ENCODE measurements at regions not wholly inside any gene's neighbourhood (a gene's known extent, or its start where the extent isn't known, plus 50 kb on each side); places are given as distances from the start of the nearest gene placed in this dataset.

DNA sequence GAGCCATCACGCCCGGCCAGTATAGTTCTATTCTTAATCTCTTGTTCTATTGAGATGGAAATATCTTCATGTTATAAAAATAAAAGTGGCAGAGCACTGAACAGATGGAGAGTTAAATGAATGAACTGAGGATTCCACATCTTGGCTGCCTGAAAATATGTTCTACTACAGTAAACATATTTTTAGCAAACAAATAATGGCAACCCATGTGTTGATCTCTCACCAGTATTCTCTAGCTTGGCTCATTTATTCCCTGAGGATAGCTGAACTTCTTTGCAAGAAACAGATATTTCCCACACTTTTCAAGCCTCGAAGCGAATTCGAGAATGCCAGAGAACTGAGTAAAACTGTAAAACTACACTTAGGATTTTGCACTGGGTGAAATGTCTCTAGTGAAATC lies 58.9 kb downstream of the DIRAS3 start:
- no peak for DNase-seq

DNA sequence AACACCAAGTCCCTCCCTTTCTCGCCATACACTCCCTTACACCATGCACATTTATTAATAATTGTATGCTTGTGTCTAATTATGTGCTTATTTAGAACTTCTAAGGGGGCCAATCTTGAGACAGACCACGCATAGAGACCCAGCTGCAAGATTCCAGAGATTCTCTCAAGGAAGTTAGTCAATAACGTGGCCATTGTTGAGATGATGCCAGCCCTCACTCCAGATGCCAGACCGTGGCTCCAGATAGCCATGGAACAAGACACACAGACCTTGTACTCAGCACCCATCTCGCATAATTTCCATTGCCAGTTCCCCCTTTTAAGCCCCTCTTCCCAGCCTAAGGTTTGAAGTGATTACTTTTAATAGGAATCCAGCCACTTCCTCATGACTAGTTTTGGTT lies 62.4 kb downstream of the DIRAS3 start:
- DNase-seq, result no peak

DNA sequence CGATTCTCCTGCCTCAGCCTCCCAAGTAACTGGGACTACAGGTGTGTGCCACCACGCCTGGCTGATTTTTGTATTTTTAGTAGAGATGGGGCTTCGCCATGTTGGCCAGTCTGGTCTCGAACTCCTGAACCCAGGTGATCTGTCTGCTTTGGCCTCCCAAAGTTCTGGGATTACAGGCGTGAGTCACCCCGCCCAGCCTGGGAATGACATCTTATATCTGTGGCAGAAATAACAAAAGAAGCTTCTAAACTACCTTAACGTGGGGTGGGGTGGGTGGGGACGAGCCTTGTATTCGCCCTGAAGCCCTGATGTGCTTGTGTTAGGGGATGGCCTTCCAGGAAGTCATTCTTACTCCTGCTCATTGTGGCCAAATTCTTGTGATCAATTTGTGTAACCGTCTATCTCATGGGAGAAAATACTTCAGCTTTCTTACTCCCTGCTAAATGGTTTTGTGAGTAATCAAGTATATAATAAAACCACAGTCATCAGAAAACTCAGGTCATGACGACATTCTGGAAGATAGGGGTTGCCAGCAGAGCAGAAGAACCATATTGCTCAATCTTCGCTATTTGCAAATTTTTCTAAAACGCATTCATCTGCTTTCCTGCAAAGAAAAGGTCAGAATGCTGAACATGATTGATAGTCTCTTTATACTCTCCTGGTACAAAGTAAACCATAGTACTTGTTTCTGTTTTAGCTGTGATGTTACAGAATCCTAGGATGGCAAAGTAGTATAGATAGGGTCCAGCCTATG lies 63.2 kb downstream of the DIRAS3 start:
- no peak for DNase-seq

DNA sequence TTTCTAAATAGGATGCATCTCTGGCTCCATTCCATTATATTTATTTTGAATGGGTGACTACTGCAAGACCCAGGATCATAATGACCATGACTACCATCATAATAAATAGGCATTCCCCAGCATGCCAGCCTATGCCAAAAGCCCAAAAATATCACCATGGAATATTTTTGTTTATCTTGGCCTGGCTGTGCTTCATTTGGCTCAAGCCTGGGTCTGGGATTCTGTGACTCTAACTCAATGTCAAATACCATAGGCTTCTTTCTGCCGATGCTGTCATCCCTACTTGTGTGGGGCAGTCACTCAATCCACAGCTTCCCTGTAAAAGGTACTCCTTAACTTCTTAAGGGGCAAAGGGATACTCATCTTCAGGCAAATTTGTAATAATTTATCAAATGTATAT lies 66.6 kb downstream of the DIRAS3 start:
- DNase-seq, result no peak

DNA sequence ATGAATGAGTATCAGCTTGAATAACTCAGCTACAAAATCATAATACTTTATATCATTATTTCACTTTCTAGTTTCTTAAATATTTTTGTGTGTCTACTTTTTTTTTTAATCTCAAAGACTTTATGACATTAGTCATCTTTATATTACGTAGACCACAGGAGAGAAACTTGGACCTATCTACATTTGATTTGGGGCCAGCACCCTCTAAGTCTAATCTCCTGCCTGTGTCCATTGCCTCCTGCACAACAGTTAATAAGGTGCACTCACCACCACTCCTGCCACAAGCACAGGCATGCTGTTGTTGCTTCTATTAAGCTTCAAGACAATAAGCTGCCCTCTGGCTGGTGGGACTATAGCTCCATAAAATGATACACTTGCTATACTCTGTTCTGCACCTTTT lies 70.4 kb downstream of the DIRAS3 start:
- DNase-seq, result no peak

DNA sequence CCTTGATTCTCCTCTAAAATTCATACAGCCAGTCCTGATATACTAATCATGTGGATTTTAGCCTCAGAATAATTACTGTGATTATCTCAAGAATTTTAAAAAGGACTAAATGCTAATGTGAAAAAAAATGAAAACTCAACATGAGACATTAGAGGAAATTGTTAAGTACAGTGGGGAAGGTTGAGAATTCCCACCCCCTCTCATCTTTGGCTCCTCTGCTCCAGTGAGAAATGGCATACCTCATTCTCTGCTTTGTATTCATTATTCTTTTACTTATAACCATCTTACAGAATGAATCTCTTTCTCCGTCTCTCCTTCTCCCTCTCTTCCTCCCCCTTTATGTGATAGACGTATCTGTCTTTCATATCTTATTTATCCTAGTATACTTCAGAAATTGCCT lies 70.9 kb downstream of the DIRAS3 start:
- DNase-seq, result no peak

DNA sequence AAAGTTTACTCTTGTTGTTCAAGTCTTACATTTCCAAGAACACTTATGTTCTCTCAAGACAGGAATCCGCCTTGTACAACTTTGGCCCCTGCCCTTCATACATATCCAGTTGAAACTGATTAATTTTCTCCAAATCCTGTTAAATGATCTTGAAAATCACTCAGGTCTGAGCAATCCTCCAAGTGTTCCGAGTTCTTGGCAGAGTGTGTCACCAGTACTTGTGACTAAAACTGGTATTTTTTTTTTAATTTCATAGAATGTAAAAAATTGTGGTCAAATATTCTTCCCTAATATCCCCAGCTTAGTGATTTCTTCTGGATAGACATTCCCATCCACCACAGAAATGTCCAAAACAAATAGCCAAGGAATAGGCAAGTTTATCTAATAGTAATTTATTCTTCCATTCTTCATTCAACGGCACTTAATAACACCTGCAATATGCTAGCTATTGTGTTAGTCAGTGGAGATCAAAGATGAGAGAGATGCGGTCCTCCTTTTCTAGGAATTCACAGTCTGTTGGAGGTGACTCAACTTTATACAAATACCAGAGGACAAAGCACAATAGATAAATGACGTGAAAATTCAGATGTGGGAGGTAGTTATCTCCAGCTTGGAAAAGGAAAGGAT lies 71.4 kb downstream of the DIRAS3 start:
- DNase-seq, result no peak

DNA sequence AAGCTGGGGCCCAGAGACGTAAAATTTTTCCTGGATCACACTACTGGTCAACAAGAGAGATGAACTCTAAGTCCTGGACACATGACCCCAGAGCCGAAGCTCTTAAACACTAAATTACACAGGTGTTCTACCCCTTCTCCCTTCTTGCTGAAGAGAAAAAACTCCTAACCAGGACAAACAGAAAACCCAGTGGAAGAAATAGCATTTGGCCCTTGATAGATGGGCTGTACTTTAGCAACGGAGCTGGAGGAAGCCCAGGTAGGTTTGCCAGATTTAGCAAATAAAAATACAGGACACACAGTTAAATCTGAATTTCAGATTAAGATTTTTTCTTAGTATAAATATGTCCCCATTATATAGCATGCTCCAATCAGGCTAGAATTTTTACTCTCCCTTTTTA lies 72.7 kb downstream of the DIRAS3 start:
- DNase-seq, result no peak

DNA sequence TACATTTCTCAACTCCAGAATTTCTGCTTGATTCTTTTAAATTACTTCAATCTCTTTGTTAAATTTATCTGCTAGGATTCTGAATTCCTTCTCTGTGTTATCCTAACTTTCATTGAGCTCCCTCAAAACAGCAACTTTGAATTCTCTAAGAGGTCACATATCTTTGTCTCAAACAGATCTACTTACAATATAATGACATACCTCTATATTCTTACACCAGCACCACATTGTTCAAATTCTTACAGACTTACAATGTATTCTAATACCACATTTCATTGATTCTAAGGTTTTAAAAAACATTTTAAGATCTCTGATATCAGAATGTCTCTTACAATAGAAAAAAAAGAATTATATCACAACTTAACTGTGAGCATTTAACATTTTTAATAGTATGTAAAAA lies 77.4 kb downstream of the DIRAS3 start:
- DNase-seq, result no peak

DNA sequence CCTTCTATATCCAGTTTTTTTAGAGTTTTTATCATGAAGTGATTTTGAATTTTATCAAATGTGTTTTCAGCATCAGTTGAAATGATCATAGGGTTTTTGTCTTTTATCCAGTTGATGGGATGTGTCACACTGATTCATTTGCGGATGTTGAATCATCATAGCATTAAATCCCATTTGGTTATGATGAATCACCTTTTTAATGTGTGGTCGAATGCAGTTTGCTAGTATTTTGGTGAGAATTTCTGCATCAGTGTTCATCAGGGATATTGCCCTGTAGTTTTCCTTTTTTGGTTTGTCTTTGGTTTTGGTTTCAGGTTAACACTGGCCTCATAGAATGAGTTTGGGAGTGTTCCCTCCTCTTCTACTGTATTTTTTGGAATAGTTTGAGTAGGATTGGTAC lies 80.3 kb downstream of the DIRAS3 start:
- no peak for DNase-seq

DNA sequence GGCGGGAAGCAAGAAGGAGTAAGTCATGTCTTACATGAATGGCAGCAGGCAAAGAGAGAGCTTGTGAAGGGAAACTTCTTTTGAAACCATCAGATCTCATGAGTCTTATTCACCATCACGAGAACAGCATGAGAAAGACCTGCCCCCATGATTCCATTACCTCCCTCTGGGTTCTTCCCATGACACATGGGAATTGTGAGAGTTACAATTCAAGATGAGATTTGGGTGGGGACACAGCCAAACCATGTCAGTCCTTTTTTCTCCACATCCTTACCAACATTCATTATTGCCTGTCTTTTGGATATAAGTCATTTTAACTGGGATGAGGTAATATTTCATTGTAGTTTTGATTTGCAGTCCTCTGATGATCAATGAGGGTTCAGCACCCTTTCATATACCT lies 81.0 kb downstream of the DIRAS3 start:
- DNase-seq, result no peak

DNA sequence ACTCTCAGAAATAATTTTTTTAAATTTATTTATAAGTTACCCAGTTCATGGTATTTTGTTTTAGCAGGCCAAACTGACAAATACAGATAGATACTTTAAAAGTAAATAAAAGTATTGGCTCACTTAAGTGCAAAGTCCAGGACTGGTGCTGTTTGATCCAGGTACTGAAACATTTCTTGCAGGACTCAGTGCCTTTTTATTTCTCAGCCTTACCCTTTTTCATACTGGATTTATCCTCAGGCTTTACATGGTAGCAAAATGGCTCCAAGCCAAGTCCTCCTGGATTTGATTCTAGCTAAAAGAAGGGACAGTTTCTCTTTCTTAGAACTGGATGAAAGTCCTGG lies 83.8 kb downstream of the DIRAS3 start:
- no peak for DNase-seq

DNA sequence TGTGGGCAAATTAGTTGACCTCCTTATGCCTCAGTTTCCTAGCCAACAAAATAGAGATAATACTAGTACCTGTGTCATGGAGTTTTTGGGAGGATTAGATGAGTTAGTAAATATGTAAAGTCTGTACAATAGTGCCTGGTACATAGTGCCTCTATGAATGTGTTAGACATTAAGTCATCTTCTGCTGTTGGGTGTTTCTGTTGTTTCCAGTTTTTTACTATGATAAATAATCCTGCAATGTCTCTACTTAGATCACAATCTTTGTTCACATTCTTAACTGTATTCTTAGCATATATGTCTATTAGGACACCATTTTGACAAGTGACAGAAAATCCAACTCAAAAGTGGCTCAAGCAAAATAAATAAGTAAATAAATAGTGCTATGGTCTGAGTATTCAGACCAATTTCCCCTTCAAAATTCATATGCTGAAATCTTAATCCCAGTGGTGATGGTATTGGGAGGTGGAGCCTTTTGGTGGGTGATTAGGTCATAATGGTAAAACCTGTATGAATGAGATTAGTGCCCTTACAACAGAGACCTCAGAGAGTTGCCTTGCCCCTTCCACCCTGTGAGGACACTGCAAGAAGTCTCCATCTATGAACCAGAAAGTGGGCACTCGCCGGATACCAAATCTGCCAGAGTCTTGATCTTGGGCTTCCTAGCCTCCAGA lies 84.3 kb downstream of the DIRAS3 start:
- no peak for DNase-seq

DNA sequence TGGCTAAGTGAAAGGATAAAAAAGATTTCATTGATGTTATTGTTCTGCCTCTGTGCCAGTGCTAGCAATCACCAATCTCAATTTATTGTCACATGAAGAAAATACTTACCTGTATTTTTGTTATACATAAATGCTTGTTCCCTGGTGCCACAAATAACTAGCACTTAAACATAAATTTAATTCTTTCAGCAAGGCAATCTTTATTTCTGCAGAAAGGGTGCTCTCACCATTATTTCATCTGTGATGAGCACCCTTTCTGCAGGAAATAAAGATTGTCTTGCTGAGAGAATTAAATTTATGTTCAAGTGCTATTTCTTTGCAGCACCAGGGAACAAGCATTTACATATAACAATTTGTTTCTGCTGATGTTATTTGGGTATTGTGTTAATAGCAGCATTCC lies 87.2 kb downstream of the DIRAS3 start:
- DNase-seq, result no peak

DNA sequence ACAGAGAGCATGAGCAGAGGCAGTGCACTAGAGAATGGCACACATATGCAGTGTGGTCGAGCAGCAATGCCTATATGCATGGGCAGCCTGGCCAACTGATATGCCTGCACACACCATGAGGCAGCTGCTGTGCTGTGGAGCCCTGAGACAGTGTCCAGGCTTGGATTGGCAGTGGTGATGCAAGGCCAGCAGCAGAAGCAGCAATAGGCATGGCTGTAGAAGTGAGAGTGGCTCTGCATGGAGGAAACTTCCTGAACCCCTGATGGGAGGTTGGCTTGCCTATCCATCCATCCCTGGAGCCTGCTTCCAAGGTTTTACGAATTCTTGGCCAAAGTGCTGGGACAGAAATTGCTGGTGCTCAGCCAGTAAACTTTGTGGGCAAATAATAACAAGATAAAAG lies 89.7 kb downstream of the DIRAS3 start:
- no peak for DNase-seq

DNA sequence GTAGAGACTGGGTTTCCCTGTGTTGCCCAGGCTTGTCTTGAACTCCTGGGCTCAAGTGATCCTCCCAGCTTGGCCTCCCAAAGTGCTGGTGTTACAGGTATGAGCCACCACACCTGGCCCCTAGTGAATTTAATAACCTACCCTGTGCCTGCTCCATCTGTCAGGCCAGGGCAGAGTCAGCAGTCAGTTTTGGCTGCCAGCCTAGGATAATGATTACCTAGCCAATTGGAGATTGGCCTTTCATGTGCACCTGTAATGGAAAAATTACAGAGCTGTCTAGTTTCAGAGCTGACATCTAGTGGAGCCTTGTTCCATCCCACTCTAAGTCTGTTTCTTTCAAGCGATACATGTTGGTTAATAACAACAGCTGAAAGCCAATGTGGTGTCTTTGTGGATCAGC lies 92.0 kb downstream of the DIRAS3 start:
- no peak for DNase-seq

DNA sequence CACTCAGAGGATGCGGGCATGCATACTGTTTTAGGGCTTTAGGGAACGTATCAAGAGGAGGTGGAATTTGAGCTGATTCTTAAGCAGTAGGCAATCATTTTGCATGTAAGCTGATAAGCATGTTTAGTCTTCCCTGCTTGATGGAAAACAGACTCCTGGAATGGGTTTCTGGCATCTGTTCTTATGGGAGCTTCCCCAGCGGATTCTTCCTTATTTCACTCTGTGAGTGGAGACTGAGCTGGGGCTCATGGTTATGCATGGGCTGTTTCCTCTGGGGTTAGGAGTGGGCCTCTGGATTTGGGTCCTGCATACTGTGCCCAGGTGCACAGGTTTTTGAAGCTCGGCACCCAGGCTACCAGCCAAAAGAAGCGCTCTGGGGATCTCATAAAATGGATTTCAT lies 93.4 kb downstream of the DIRAS3 start:
- DNase-seq, result no peak

DNA sequence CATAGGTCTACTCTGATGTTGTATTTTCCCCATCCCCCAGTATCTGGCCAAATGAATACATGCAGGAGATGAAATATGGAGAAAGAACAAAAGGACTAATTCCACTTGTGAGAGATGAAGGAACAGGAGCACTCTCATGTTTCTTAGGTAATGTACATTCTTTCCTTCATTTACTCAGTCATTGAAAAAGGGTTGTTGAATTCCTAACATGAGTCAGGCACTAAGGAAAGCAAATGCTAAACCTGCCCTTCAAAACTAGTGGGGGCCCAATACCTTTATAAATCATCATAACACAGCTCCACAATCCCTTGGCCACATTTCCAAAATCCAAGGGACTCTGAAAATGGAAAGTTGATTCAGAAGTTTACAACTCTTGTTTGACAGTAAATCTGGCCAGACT lies 94.3 kb downstream of the DIRAS3 start:
- DNase-seq, result no peak

DNA sequence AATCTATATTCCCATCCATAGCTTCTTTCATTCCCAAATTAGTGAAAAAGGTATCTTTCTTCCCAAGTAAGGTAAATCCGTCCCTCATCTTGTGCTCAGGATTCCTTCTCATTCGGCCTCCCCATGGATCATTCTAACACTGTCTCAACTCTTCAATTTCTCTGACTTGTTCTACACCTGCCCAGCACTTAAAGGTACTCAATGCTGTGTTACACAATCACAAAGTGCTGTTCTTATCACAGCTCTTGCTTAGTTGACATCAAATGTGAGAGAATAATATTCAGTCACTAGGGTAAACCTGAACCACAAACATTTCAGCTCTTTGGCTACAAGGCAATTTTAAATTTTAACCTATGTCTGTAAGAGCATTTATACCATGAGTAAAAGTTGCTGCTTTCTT lies 94.8 kb downstream of the DIRAS3 start:
- DNase-seq, result no peak

DNA sequence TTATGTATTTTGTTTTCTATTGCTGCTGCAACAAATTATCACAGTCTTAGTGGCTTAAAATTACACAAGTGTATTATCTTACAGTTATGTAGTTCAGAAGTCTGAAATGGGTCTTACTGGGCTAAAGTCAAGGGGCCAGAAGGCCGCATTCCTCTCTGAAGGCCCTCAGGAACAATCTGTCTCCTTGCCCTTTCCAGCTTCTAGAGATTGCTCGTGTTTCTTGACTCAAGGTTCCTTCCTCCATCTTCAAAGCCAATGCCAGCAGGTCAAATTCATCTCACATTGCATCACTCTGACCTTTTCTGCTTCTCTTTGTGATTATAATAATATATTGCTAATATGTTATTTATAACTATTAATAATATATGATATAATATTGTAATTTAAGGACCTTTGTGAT lies 97.1 kb downstream of the DIRAS3 start:
- DNase-seq, result no peak

DNA sequence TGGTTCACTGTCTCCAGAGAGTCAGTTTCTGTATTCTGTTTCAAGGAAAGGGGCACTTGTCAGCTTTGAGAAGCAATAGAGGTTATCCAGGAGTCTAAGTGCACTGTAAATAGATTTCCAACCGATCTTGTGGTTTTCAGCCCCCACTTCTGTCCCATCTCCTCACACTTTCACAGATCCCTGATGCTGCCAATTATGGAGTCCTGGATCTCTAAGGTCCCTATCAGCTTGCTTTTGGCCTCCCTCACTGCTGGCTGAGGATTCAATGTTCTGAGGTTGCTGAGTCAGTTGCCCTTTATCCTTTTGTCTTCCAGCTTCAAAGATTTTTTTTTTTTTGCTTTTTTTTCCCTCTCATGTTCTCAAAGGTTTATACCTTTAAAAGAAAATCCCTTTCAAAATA lies 98.4 kb downstream of the DIRAS3 start:
- DNase-seq, result no peak

DNA sequence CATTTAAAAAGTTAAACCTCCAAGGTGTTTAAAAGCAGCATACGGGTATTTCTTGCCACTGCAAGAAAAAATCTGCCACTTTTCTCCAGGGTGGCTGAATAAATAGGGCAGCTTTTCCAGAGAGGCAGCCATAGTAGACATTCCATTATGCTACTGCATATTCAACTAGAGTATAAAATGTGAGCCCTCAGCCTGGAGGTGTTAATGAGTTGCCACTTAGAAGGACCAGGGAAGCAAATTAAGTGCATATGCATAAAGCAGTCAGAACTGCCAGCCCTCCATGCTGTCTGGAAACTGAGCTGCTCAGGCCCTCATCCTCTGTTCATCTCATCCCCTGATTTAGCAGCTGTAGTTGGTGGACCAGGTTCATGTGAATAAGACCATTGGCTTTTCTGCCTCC lies 99.4 kb downstream of the DIRAS3 start:
- DNase-seq, result no peak

DNA sequence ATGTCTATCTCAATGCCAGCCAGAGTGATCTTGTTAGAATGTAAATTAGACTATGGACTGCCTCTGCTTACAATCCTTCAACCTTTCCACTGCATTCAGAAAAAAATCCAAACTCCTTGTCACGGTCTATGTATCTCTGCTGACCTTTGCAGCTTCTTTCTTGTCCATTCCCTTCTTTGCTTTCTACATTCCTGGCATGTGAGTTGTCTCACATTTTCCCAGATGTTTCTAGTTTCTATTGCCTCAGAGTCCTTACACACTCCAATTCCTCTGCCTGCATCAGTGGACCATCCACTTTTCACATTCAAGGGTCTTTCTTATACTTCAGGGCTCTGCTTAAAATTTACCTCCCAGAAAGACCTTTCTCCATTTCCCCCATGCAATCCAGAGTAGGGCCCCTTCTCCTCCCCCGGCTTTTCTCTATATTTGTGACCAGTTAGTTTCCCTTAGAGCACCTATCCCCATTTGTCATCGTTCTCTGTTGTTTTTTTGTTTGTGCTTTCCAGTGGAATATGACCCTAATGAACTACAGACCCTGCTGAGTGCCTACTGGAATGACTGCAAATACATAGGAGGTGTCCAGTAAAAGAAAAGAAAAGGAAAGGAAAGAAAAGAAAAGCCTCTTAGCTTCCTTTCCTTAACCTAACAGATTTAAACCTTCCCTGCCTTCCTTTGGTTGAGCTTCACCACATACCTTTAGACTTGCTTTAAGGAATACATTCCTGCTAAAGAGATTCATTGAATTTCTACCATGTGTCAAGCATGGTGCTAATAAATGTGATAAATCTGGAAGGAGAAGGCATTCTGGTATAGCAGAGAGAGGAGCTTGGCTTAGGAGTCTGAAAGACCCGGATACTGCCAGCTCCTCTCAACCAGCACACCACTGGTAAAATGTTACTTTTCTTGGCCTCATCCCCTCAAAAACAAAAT lies 102.0 kb downstream of the DIRAS3 start:
- DNase-seq, result no peak

DNA sequence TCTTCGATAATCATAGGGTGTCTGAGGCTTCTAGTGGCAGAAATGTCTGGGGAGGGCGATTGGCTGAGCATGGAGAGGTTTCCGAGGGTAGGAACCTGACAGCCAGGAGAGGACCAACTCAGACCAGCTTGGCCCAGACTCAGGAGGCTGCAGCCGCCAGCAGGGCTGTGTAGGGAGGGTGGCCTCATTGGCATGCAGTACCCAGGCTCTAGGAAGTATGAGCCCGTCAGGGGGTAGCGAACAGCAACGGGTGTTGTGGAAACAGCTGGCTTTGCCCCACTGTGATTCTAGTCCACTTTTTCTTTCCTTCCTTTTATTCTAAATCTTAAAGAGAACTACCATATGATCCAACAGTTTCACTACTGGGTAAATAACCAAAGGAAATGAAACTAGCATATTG lies 103.3 kb downstream of the DIRAS3 start:
- DNase-seq, result no peak

All from retina (tissue), 1 donor.